ENCODE measurements at regions not wholly inside any gene's neighbourhood (a gene's known extent, or its start where the extent isn't known, plus 50 kb on each side); places are given as distances from the start of the nearest gene placed in this dataset.

DNA sequence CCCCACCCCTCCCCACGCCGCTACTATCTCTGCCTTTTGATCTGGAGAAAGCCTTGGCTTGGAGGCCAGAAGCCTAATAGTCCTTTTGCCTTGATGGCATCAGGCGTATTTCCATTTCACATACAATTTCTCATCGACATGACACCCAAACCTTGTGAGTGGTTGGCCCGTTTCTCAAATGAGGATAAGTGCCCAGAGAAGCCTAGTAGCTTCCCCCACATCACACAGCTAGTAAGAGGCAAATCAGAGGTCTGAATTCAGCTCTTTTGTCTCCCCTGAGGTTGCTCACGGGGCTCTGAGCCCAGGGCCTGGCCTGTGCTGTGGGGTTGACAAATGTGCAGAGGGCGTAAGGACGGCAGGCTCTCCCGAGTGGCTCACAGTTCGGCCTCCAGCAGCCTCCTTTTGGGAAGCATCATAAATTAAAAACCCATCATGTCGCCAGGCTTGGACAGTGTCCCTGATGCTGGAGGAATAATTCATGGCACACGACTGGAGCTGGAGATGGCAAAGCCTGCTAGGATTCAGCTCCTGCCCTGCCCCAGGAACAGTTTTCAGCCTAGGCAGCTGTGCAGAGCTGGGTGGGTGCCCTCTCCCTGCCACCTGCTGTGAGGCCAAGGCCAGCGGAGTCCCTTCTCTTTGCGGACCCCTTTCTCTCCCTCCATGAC, 263.8 kb downstream of the NSG2 start:
- TF ChIP-seq, protein P1, sequence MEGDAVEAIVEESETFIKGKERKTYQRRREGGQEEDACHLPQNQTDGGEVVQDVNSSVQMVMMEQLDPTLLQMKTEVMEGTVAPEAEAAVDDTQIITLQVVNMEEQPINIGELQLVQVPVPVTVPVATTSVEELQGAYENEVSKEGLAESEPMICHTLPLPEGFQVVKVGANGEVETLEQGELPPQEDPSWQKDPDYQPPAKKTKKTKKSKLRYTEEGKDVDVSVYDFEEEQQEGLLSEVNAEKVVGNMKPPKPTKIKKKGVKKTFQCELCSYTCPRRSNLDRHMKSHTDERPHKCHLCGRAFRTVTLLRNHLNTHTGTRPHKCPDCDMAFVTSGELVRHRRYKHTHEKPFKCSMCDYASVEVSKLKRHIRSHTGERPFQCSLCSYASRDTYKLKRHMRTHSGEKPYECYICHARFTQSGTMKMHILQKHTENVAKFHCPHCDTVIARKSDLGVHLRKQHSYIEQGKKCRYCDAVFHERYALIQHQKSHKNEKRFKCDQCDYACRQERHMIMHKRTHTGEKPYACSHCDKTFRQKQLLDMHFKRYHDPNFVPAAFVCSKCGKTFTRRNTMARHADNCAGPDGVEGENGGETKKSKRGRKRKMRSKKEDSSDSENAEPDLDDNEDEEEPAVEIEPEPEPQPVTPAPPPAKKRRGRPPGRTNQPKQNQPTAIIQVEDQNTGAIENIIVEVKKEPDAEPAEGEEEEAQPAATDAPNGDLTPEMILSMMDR (IDR thresholded peaks at IDR 0.05) = no peak
- TF ChIP-seq POLR2A (IDR thresholded peaks at IDR 0.05) (no peak), POLR2AphosphoS5 (IDR thresholded peaks at IDR 0.05; ENCODE audit: insufficient read depth in 1 of 2, low read depth in 1 of 2) (no peak)
